Fibroblast of the conjunctiva (primary cell): ENCODE measurements at regions not wholly inside any gene's neighbourhood (a gene's known extent, or its start where the extent isn't known, plus 50 kb on each side); places are given as distances from the start of the nearest gene placed in this dataset.
"Not testable (repeated sequence)": the region's sequence is repeated elsewhere in the genome, so short reads cannot be mapped to it uniquely, and the experiment has no call there.

Source experiments
- DNase-seq: peaks from one replicate; pipeline ENCODE4 v3.0.0-alpha.2; 2010; ENCODE audit warnings: low read depth

GRCh38 chr18:79579807-79580497, 99.7 kb upstream of the CTDP1 start:
- no peak for DNase-seq

- no peak for DNase-seq
Measured at GRCh38 chr18:79580498-79581171, 99.0 kb upstream of the CTDP1 start.

GRCh38 chr18:79581406-79581805, 98.2 kb upstream of the CTDP1 start:
- DNase-seq: no peak

GRCh38 chr18:79581911-79582310, 97.7 kb upstream of the CTDP1 start:
- DNase-seq: no peak

GRCh38 chr18:79582978-79583377, 96.6 kb upstream of the CTDP1 start:
- no peak for DNase-seq

- no peak for DNase-seq
Measured at GRCh38 chr18:79583426-79583825, 96.2 kb upstream of the CTDP1 start.

GRCh38 chr18:79583984-79584401, 95.6 kb upstream of the CTDP1 start:
- no peak for DNase-seq

- no peak for DNase-seq
Measured at GRCh38 chr18:79584491-79585394, 94.9 kb upstream of the CTDP1 start.

GRCh38 chr18:79585395-79586370, 93.9 kb upstream of the CTDP1 start:
- DNase-seq: no peak

GRCh38 chr18:79586436-79587225, 93.0 kb upstream of the CTDP1 start:
- DNase-seq: no peak

GRCh38 chr18:79587226-79587741, 92.3 kb upstream of the CTDP1 start:
- DNase-seq: no peak

GRCh38 chr18:79587779-79588635, 91.6 kb upstream of the CTDP1 start:
- DNase-seq: no peak

- DNase-seq: peak; percentile 77
Measured at GRCh38 chr18:79588636-79589481, 90.7 kb upstream of the CTDP1 start.

- no peak for DNase-seq
Measured at GRCh38 chr18:79589601-79590091, 90.0 kb upstream of the CTDP1 start.

- DNase-seq: no peak
Measured at GRCh38 chr18:79590191-79591031, 89.2 kb upstream of the CTDP1 start.

GRCh38 chr18:79591032-79591308, 88.6 kb upstream of the CTDP1 start:
- no peak for DNase-seq

- not testable (repeated sequence) for DNase-seq
Measured at GRCh38 chr18:79592684-79593083, 86.9 kb upstream of the CTDP1 start.
